Amygdala (tissue), 56 donors: ENCODE measurements at regions not wholly inside any gene's neighbourhood (a gene's known extent, or its start where the extent isn't known, plus 50 kb on each side); places are given as distances from the start of the nearest gene placed in this dataset.

ENCODE experiments used
- DNase-seq, 56 donors: peaks; one replicate each; lab custom pipeline; 2025; lab: John Stamatoyannopoulos, UW

GRCh38 chr19:31500197-31500830, 151.1 kb upstream of the TSHZ3 start:
- no peak for DNase-seq

GRCh38 chr19:31500946-31501345, 151.7 kb upstream of the TSHZ3 start:
- DNase-seq: peak in 3 of 56 donors; percentile 4 to 24 (median 14)

- DNase-seq: no peak
Measured at GRCh38 chr19:31501427-31502195, 152.4 kb upstream of the TSHZ3 start.

- DNase-seq: no peak
Measured at GRCh38 chr19:31502536-31503170, 153.4 kb upstream of the TSHZ3 start.

- DNase-seq: no peak
Measured at GRCh38 chr19:31503211-31503610, 154.0 kb upstream of the TSHZ3 start.

- no peak for DNase-seq
Measured at GRCh38 chr19:31504221-31504620, 155.0 kb upstream of the TSHZ3 start.

GRCh38 chr19:31505596-31505910, 156.3 kb upstream of the TSHZ3 start:
- DNase-seq: no peak

GRCh38 chr19:31506102-31506501, 156.9 kb upstream of the TSHZ3 start:
- no peak for DNase-seq

GRCh38 chr19:31510635-31511034, 161.4 kb upstream of the TSHZ3 start:
- no peak for DNase-seq

- no peak for DNase-seq
Measured at GRCh38 chr19:31511098-31511497, 161.9 kb upstream of the TSHZ3 start.

- DNase-seq: no peak
Measured at GRCh38 chr19:31511696-31512095, 162.5 kb upstream of the TSHZ3 start.

GRCh38 chr19:31512181-31512970, 163.1 kb upstream of the TSHZ3 start:
- DNase-seq: no peak

- no peak for DNase-seq
Measured at GRCh38 chr19:31513841-31514240, 164.6 kb upstream of the TSHZ3 start.

GRCh38 chr19:31515931-31516330, 166.7 kb upstream of the TSHZ3 start:
- DNase-seq: no peak

- no peak for DNase-seq
Measured at GRCh38 chr19:31516756-31517155, 167.5 kb upstream of the TSHZ3 start.

GRCh38 chr19:31517224-31518180, 168.3 kb upstream of the TSHZ3 start:
- no peak for DNase-seq

- no peak for DNase-seq
Measured at GRCh38 chr19:31518216-31519020, 169.2 kb upstream of the TSHZ3 start.

GRCh38 chr19:31519256-31519655, 170.0 kb upstream of the TSHZ3 start:
- no peak for DNase-seq

- no peak for DNase-seq
Measured at GRCh38 chr19:31519908-31520307, 170.7 kb upstream of the TSHZ3 start.
